Mucosa of descending colon (tissue), 3 donors: ENCODE measurements at regions not wholly inside any gene's neighbourhood (a gene's known extent, or its start where the extent isn't known, plus 50 kb on each side); places are given as distances from the start of the nearest gene placed in this dataset.

ENCODE experiments used
- ATAC-seq: fragments of 200-7000 bp; cut with Tn5 transposase; one replicate; pipeline ENCODE4 v1.9.1; 2020; ENCODE audit warnings: mild to moderate bottlenecking, moderate library complexity
- DNase-seq, 3 donors: peaks; one replicate each; pipeline ENCODE4 v3.0.0-alpha.2; 2020
- H3K36me3 ChIP-seq: fragments of 200-600 bp; one replicate; pipeline ENCODE4 v1.8.0; 2021; ENCODE audit warnings: low read depth, mild to moderate bottlenecking
- H3K4me1 ChIP-seq: fragments of 200-600 bp; one replicate; pipeline ENCODE4 v1.8.0; 2021; ENCODE audit warnings: low read depth, mild to moderate bottlenecking
- H3K4me3 ChIP-seq: fragments of 200-600 bp; one replicate; pipeline ENCODE4 v1.8.0; 2021; ENCODE audit warnings: mild to moderate bottlenecking
- H3K9me3 ChIP-seq: fragments of 200-600 bp; one replicate; pipeline ENCODE4 v1.8.0; 2021; ENCODE audit warnings: mild to moderate bottlenecking
- CTCF ChIP-seq: fragments of 200-600 bp; IDR thresholded peaks from one replicate; pipeline ENCODE4 v1.8.0; 2022; ENCODE audit warnings: antibody characterized with exemption, mild to moderate bottlenecking
- intact Hi-C, 2 donors: fragments of 100-400 bp; cut with DNase I in 1 of 2; cut with micrococcal nuclease in 1 of 2; formaldehyde crosslinking; loops; one replicate each; pipeline versions ENCODE4 v1.11.0 to v1.11.1; 2022; cut with DNase I, micrococcal nuclease
- donor health status: DM: no; HTN: no; CAD: no; lungs with moderate emphysema.
- donor health status: DM: no; HTN: no; CAD: no.
- donor health status: DM: no; HTN: yes; CAD: no.

- TF ChIP-seq CTCF = no peak
- ATAC-seq (no peak), DNase-seq (no peak)
- Histone ChIP-seq H3K36me3 (no peaks in the 10 kb centered on the region), H3K4me3 (no peak overlapping the region), H3K9me3 (no peaks in the 10 kb centered on the region), H3K4me1 (no peaks in the 10 kb centered on the region)
- intact Hi-C loops = no loop called here
Measured at GRCh38 chr6:141347086-141347485, 785.6 kb upstream of the GJE1 start.

- no peak for TF ChIP-seq CTCF
- intact Hi-C loops = no loop called here
- Histone ChIP-seq H3K4me3 (no peak overlapping the region), H3K4me1 (no peaks in the 10 kb centered on the region), H3K9me3 (no peaks in the 10 kb centered on the region), H3K36me3 (no peaks in the 10 kb centered on the region)
- no peak for DNase-seq
- ATAC-seq = no peak
Measured at GRCh38 chr6:141346535-141346934, 786.2 kb upstream of the GJE1 start.

GRCh38 chr6:141337191-141337590 lies 795.5 kb upstream of the GJE1 start:
- DNase-seq (no peak), ATAC-seq (no peak)
- Histone ChIP-seq H3K4me3 (no peak overlapping the region), H3K9me3 (no peaks in the 10 kb centered on the region), H3K36me3 (no peaks in the 10 kb centered on the region), H3K4me1 (no peaks in the 10 kb centered on the region)
- intact Hi-C loops = no loop called here
- TF ChIP-seq CTCF = no peak

- intact Hi-C loops = no loop called here
- Histone ChIP-seq H3K4me1 (no peaks in the 10 kb centered on the region), H3K36me3 (no peaks in the 10 kb centered on the region), H3K4me3 (no peak overlapping the region), H3K9me3 (no peaks in the 10 kb centered on the region)
- TF ChIP-seq CTCF = no peak
- DNase-seq = no peak
- ATAC-seq = no peak
Measured at GRCh38 chr6:141335477-141336273, 797.0 kb upstream of the GJE1 start.

GRCh38 chr6:141326925-141327324 lies 805.8 kb upstream of the GJE1 start:
- Histone ChIP-seq H3K9me3 (no peaks in the 10 kb centered on the region), H3K36me3 (no peaks in the 10 kb centered on the region), H3K4me1 (no peaks in the 10 kb centered on the region), H3K4me3 (no peak overlapping the region)
- ATAC-seq (no peak), DNase-seq (no peak)
- TF ChIP-seq CTCF = no peak
- intact Hi-C loops = no loop called here

GRCh38 chr6:141326426-141326825 lies 806.3 kb upstream of the GJE1 start:
- intact Hi-C loops = no loop called here
- no peaks in the 10 kb centered on the region for H3K36me3 ChIP-seq
- DNase-seq = no peak
- no peaks in the 10 kb centered on the region for H3K9me3 ChIP-seq
- no peaks in the 10 kb centered on the region for H3K4me1 ChIP-seq
- ATAC-seq = peak; percentile 36
- H3K4me3 ChIP-seq = no peak overlapping the region
- TF ChIP-seq CTCF = no peak
